ENCODE measurements at regions not wholly inside any gene's neighbourhood (a gene's known extent, or its start where the extent isn't known, plus 50 kb on each side); places are given as distances from the start of the nearest gene placed in this dataset.

DNA sequence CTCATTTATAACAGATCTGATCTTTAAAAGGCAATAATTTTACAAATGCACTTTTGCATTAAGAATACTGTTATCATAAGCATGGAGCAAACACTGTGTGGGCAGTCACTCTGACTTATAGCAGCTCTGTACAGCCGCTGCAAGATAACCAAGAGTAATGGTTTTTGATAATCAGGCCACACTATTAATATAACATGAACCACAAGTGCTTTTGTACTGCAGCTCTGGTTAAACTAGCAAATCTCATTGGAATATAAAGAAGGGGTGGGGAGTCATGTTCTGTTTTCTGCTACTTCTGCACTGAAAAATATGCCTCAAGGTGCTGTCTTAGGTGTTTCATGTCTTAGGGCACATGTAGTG is 357.4 kb downstream of the LMO4 start:
- H3K4me2 ChIP-seq (replicated peaks; ENCODE audit: extremely low read depth, low read length, poor library complexity, severe bottlenecking), result no peak overlapping the region
- TF ChIP-seq, protein P1, sequence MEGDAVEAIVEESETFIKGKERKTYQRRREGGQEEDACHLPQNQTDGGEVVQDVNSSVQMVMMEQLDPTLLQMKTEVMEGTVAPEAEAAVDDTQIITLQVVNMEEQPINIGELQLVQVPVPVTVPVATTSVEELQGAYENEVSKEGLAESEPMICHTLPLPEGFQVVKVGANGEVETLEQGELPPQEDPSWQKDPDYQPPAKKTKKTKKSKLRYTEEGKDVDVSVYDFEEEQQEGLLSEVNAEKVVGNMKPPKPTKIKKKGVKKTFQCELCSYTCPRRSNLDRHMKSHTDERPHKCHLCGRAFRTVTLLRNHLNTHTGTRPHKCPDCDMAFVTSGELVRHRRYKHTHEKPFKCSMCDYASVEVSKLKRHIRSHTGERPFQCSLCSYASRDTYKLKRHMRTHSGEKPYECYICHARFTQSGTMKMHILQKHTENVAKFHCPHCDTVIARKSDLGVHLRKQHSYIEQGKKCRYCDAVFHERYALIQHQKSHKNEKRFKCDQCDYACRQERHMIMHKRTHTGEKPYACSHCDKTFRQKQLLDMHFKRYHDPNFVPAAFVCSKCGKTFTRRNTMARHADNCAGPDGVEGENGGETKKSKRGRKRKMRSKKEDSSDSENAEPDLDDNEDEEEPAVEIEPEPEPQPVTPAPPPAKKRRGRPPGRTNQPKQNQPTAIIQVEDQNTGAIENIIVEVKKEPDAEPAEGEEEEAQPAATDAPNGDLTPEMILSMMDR (IDR thresholded peaks at IDR 0.05), result no peak
- intact Hi-C loops (cut with micrococcal nuclease), result no loop called here
- H3K36me3 ChIP-seq (replicated peaks in 1 of 2; ENCODE audit: control insufficient read depth in 1 of 2, insufficient read depth in 2 of 2, low read length in 2 of 2), result no peaks in the 10 kb centered on the region
- no peaks in the 10 kb centered on the region for H3K4me1 ChIP-seq (ENCODE audit: control insufficient read depth in 1 of 2, insufficient read depth in 2 of 2, low read length in 2 of 2)
- no peaks in the 10 kb centered on the region for H3K79me2 ChIP-seq (ENCODE audit: insufficient read depth, low read length)
- no peaks in the 10 kb centered on the region for H4K20me1 ChIP-seq (ENCODE audit: insufficient read depth, low read length)
- H3K27me3 Mint-ChIP-seq (ENCODE audit: low read depth in 3 of 3), result peaks cover 0 to 1% (median 0%) of the 10 kb centered on the region in 3 donors
- peaks cover 11% of the 10 kb centered on the region for H3K4me1 Mint-ChIP-seq
- no peak overlapping the region for H3K4me3 Mint-ChIP-seq
- no peak for DNase-seq
- no peaks in the 10 kb centered on the region for H3K9me3 ChIP-seq (replicated peaks in 1 of 2; ENCODE audit: control insufficient read depth in 1 of 2, insufficient read depth in 1 of 2, low read length in 2 of 2)
- no peak overlapping the region for H3K27ac ChIP-seq (ENCODE audit: low read depth in 1 of 2, low read length in 2 of 2)
- H3K9me3 Mint-ChIP-seq, result no peaks in the 10 kb centered on the region
- H3K9ac ChIP-seq (ENCODE audit: insufficient read depth, low read length, poor library complexity, severe bottlenecking), result no peak overlapping the region
- H3K4me3 ChIP-seq (replicated peaks in 1 of 3; ENCODE audit: low read depth in 2 of 3, low read length in 3 of 3), result no peak overlapping the region
- H3K27ac Mint-ChIP-seq, result no peak overlapping the region
- no CpG with 5 or more reads among the region's 1 CpG for WGBS (ENCODE audit: insufficient coverage)
- no peak overlapping the region for H2AFZ ChIP-seq (ENCODE audit: insufficient read depth, low read depth, low read length, poor library complexity, severe bottlenecking)
- no peaks in the 10 kb centered on the region for H3K36me3 Mint-ChIP-seq
- no peaks in the 10 kb centered on the region for H3K27me3 ChIP-seq (ENCODE audit: control insufficient read depth in 2 of 2, insufficient read depth in 2 of 2, low read length in 2 of 2)

DNA sequence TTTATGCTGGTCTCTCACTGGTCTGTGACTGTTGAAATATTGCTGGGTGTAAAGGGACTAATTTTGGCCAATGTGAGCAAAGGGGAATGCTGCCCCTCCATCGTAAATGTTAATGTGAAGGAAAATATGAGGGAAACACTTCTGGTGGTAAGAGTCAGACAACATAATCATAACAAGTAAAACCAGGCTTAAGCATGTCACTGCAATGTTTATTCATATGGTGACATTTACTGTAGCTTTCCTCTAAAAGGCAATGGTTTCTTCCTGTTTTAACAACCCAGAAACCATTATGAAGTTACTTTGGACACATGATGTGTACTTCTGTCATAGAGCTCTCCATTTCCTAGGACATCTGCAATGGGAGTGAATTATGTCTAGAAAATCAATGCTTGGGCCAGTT is 358.0 kb downstream of the LMO4 start:
- Histone ChIP-seq H3K4me2 (replicated peaks; ENCODE audit: extremely low read depth, low read length, poor library complexity, severe bottlenecking) (no peak overlapping the region), H3K9me3 (replicated peaks in 1 of 2; ENCODE audit: control insufficient read depth in 1 of 2, insufficient read depth in 1 of 2, low read length in 2 of 2) (no peaks in the 10 kb centered on the region), H3K27me3 (ENCODE audit: control insufficient read depth in 2 of 2, insufficient read depth in 2 of 2, low read length in 2 of 2) (no peaks in the 10 kb centered on the region), H3K36me3 (replicated peaks in 1 of 2; ENCODE audit: control insufficient read depth in 1 of 2, insufficient read depth in 2 of 2, low read length in 2 of 2) (no peaks in the 10 kb centered on the region), H3K79me2 (ENCODE audit: insufficient read depth, low read length) (no peaks in the 10 kb centered on the region), H3K4me3 (replicated peaks in 1 of 3; ENCODE audit: low read depth in 2 of 3, low read length in 3 of 3) (no peak overlapping the region), H2AFZ (ENCODE audit: insufficient read depth, low read depth, low read length, poor library complexity, severe bottlenecking) (no peak overlapping the region), H3K4me1 (ENCODE audit: control insufficient read depth in 1 of 2, insufficient read depth in 2 of 2, low read length in 2 of 2) (no peaks in the 10 kb centered on the region), H3K9ac (ENCODE audit: insufficient read depth, low read length, poor library complexity, severe bottlenecking) (no peak overlapping the region), H4K20me1 (ENCODE audit: insufficient read depth, low read length) (no peaks in the 10 kb centered on the region), H3K27ac (ENCODE audit: low read depth in 1 of 2, low read length in 2 of 2) (no peak overlapping the region)
- no peak overlapping the region for H3K27ac Mint-ChIP-seq
- DNase-seq, result no peak
- H3K4me1 Mint-ChIP-seq, result peaks cover 11% of the 10 kb centered on the region
- no peak overlapping the region for H3K4me3 Mint-ChIP-seq
- H3K27me3 Mint-ChIP-seq (ENCODE audit: low read depth in 3 of 3), result peaks cover 0 to 1% (median 0%) of the 10 kb centered on the region in 3 donors
- no CpG with 5 or more reads among the region's 1 CpG for WGBS (ENCODE audit: insufficient coverage)
- intact Hi-C loops (cut with micrococcal nuclease), result no loop called here
- no peaks in the 10 kb centered on the region for H3K36me3 Mint-ChIP-seq
- TF ChIP-seq, protein P1 (IDR thresholded peaks at IDR 0.05), result no peak
- H3K9me3 Mint-ChIP-seq, result no peaks in the 10 kb centered on the region

Data from CD14-positive monocyte (primary cell).